Endodermal cell (in vitro differentiated cells): ENCODE measurements at regions not wholly inside any gene's neighbourhood (a gene's known extent, or its start where the extent isn't known, plus 50 kb on each side); places are given as distances from the start of the nearest gene placed in this dataset.

Experiments
- DNase-seq: peaks from one replicate; pipeline ENCODE4 v3.0.0-alpha.2; 2017
- H3K27ac ChIP-seq: 2 replicates; pipeline ENCODE4 v1.5.1; 2013; ENCODE audit warnings: mild to moderate bottlenecking, low read depth, low read length, moderate library complexity
- H3K27me3 ChIP-seq: 2 replicates; pipeline ENCODE4 v1.6.1; 2013; ENCODE audit warnings: mild to moderate bottlenecking, low read length, moderate library complexity; ENCODE audit not compliant: insufficient read depth, control insufficient read depth, poor library complexity, severe bottlenecking
- H3K36me3 ChIP-seq: 2 replicates; pipeline ENCODE4 v1.7.0; 2013; ENCODE audit warnings: mild to moderate bottlenecking, low read length, moderate library complexity; ENCODE audit not compliant: control insufficient read depth, insufficient read depth
- H3K4me1 ChIP-seq: one replicate; pipeline ENCODE4 v1.7.0; 2013; ENCODE audit warnings: low read length; ENCODE audit not compliant: control insufficient read depth, insufficient read depth
- H3K4me3 ChIP-seq: 2 replicates; pipeline ENCODE4 v1.5.1; 2013; ENCODE audit warnings: mild to moderate bottlenecking, low read length, moderate library complexity
- H3K9ac ChIP-seq: 2 replicates; pipeline ENCODE4 v1.6.1; 2013; ENCODE audit warnings: mild to moderate bottlenecking, low read length, moderate library complexity; ENCODE audit not compliant: poor library complexity, severe bottlenecking; ENCODE audit errors: extremely low read depth
- H3K9me3 ChIP-seq: 2 replicates; pipeline ENCODE4 v1.6.1; 2013; ENCODE audit warnings: mild to moderate bottlenecking, low read length, moderate library complexity; ENCODE audit not compliant: control insufficient read depth
- H3K27ac Mint-ChIP-seq: 2 replicates; pipeline ENCODE4 v1.8.0; 2020; ENCODE audit warnings: mixed read lengths
- H3K27me3 Mint-ChIP-seq: 2 replicates; pipeline ENCODE4 v1.8.0; 2021; ENCODE audit warnings: mild to moderate bottlenecking, mixed read lengths; ENCODE audit not compliant: insufficient read depth
- H3K36me3 Mint-ChIP-seq: 2 replicates; pipeline ENCODE4 v1.8.0; 2020; ENCODE audit warnings: low read depth, mixed read lengths
- H3K4me1 Mint-ChIP-seq: 2 replicates; pipeline ENCODE4 v1.8.0; 2020; ENCODE audit warnings: mixed read lengths
- H3K4me3 Mint-ChIP-seq: 2 replicates; pipeline ENCODE4 v1.8.0; 2020; ENCODE audit warnings: mild to moderate bottlenecking, moderate library complexity, mixed read lengths
- H3K9me3 Mint-ChIP-seq: 2 replicates; pipeline ENCODE4 v1.8.0; 2020; ENCODE audit warnings: mild to moderate bottlenecking, mixed read lengths
- WGBS, 2 experiments: methylation state at CpG; one replicate each; pipeline versions ENCODE4 v1.1.5 to v1.1.7; 2013; ENCODE audit warnings: missing lambda C conversion rate in 2 of 2, mixed read lengths in 1 of 2; ENCODE audit not compliant: insufficient coverage in 1 of 2, insufficient read length in 1 of 2; 5-methylcytosine and 5-hydroxymethylcytosine counted together
- TF ChIP-seq, protein P1 (sequence below): fragments of 200-600 bp; sonication (generic); conservative IDR thresholded peaks from 2 replicates; pipeline ENCODE4 v1.5.0; 2021; ENCODE audit warnings: antibody characterized with exemption, mild to moderate bottlenecking

DNA sequence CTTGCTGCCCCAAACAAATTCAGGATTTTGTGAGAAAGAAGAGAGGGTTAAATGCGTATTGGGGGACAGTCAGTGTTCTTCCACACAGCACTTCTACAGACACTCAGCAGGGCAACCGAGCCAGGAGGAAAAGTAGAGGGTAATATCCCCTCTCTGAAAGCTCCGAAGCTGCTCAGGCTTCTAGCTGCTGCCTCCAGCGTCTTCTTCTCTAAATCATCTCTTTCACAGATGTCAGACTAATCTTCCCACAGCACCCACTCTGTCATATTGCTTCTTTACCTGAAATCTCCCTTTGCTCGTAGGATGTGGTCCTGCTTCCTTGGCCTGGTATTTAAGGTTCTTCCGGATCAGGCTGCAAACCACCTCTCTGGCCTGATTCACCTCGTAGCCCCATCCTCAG lies 117.6 kb upstream of the HAAO start:
- no peaks in the 10 kb centered on the region for H3K36me3 ChIP-seq
- peaks cover 38% of the 10 kb centered on the region for H3K4me1 Mint-ChIP-seq
- H3K27ac Mint-ChIP-seq, result no peak overlapping the region
- no peaks in the 10 kb centered on the region for H3K9me3 Mint-ChIP-seq
- no peak overlapping the region for H3K9ac ChIP-seq
- TF ChIP-seq, protein P1, sequence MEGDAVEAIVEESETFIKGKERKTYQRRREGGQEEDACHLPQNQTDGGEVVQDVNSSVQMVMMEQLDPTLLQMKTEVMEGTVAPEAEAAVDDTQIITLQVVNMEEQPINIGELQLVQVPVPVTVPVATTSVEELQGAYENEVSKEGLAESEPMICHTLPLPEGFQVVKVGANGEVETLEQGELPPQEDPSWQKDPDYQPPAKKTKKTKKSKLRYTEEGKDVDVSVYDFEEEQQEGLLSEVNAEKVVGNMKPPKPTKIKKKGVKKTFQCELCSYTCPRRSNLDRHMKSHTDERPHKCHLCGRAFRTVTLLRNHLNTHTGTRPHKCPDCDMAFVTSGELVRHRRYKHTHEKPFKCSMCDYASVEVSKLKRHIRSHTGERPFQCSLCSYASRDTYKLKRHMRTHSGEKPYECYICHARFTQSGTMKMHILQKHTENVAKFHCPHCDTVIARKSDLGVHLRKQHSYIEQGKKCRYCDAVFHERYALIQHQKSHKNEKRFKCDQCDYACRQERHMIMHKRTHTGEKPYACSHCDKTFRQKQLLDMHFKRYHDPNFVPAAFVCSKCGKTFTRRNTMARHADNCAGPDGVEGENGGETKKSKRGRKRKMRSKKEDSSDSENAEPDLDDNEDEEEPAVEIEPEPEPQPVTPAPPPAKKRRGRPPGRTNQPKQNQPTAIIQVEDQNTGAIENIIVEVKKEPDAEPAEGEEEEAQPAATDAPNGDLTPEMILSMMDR, result no peak
- no peaks in the 10 kb centered on the region for H3K9me3 ChIP-seq
- no peak overlapping the region for H3K4me3 Mint-ChIP-seq
- no peak for DNase-seq
- peaks cover 19% of the 10 kb centered on the region for H3K4me1 ChIP-seq
- H3K27me3 ChIP-seq, result no peaks in the 10 kb centered on the region
- no peaks in the 10 kb centered on the region for H3K36me3 Mint-ChIP-seq
- no peaks in the 10 kb centered on the region for H3K27me3 Mint-ChIP-seq
- H3K4me3 ChIP-seq, result no peak overlapping the region
- no peak overlapping the region for H3K27ac ChIP-seq
- 87 to 89% methylated on average over 6 to 7 of the region's 7 CpGs for WGBS, 2 experiments

- no peak overlapping the region for H3K9ac ChIP-seq
- no peaks in the 10 kb centered on the region for H3K36me3 Mint-ChIP-seq
- H3K9me3 ChIP-seq, result no peaks in the 10 kb centered on the region
- no peaks in the 10 kb centered on the region for H3K9me3 Mint-ChIP-seq
- H3K36me3 ChIP-seq, result no peaks in the 10 kb centered on the region
- no peak overlapping the region for H3K4me3 ChIP-seq
- no peak for DNase-seq
- WGBS, 2 experiments, result 92 to 93% methylated on average over 4 to 6 of the region's 6 CpGs
- H3K27ac Mint-ChIP-seq, result no peak overlapping the region
- H3K4me3 Mint-ChIP-seq, result no peak overlapping the region
- peaks cover 19% of the 10 kb centered on the region for H3K4me1 ChIP-seq
- no peaks in the 10 kb centered on the region for H3K27me3 Mint-ChIP-seq
- TF ChIP-seq, protein P1, result no peak
- no peaks in the 10 kb centered on the region for H3K27me3 ChIP-seq
- H3K4me1 Mint-ChIP-seq, result peaks cover 37% of the 10 kb centered on the region
- no peak overlapping the region for H3K27ac ChIP-seq
Observed at GRCh38 chr2:42908518-42909200, 116.3 kb upstream of the HAAO start.

GRCh38 chr2:42907835-42908234 lies 115.5 kb upstream of the HAAO start:
- Histone ChIP-seq H3K9ac (no peak overlapping the region), H3K36me3 (no peaks in the 10 kb centered on the region), H3K27me3 (no peaks in the 10 kb centered on the region), H3K4me1 (peaks cover 19% of the 10 kb centered on the region), H3K4me3 (no peak overlapping the region), H3K9me3 (no peaks in the 10 kb centered on the region), H3K27ac (no peak overlapping the region)
- H3K27me3 Mint-ChIP-seq, result no peaks in the 10 kb centered on the region
- H3K4me1 Mint-ChIP-seq, result peaks cover 40% of the 10 kb centered on the region
- H3K4me3 Mint-ChIP-seq, result no peak overlapping the region
- no peak overlapping the region for H3K27ac Mint-ChIP-seq
- no peak for DNase-seq
- no peaks in the 10 kb centered on the region for H3K36me3 Mint-ChIP-seq
- no peaks in the 10 kb centered on the region for H3K9me3 Mint-ChIP-seq
- 93% methylated on average over 1 of the region's 1 CpG; no CpG with 5 or more reads in 1 of the 2 experiments for WGBS, 2 experiments
- TF ChIP-seq, protein P1, result no peak
